ENCODE measurements at regions not wholly inside any gene's neighbourhood (a gene's known extent, or its start where the extent isn't known, plus 50 kb on each side); places are given as distances from the start of the nearest gene placed in this dataset.

GRCh38 chr15:53260647-53261046 lies 470.5 kb upstream of the ONECUT1 start (continued):
- TF ChIP-seq ZNF407 (IDR thresholded peaks at IDR 0.05; ENCODE audit: low read depth), result no peak

- no peak for FAIRE-seq
- TF ChIP-seq ZNF224 (CRISPR knock-in tag; IDR thresholded peaks at IDR 0.05), result no peak
- no peak for TF ChIP-seq GATA2 (CRISPR knock-in tag; IDR thresholded peaks at IDR 0.05)
- no peak for TF ChIP-seq SRSF7 (optimal IDR thresholded peaks at IDR 0.05; ENCODE audit: low read depth, low read length)
- TF ChIP-seq TEAD4 (IDR thresholded peaks at IDR 0.05; ENCODE audit: low read length), result no peak
- TF ChIP-seq TEAD4 (CRISPR knock-in tag; IDR thresholded peaks at IDR 0.05; ENCODE audit: borderline replicate concordance), result no peak
- TF ChIP-seq CCAR2 (IDR thresholded peaks at IDR 0.05; ENCODE audit: low read depth, low read length), result no peak
- TF ChIP-seq MCM7 (IDR thresholded peaks at IDR 0.05), result no peak
- no peak for TF ChIP-seq KDM4B (IDR thresholded peaks at IDR 0.05; ENCODE audit: borderline replicate concordance in 2 of 2, low read depth in 1 of 2)
- no peak for TF ChIP-seq RAD51 (IDR thresholded peaks at IDR 0.05; ENCODE audit: borderline replicate concordance, low read depth)
- no peak for TF ChIP-seq ZBTB5 (IDR thresholded peaks at IDR 0.05)
- no peak for TF ChIP-seq ZNF311 (CRISPR knock-in tag; IDR thresholded peaks at IDR 0.05)
- no peak for TF ChIP-seq FOXP1 (CRISPR knock-in tag; IDR thresholded peaks at IDR 0.05)
- no peak for TF ChIP-seq FIP1L1 (IDR thresholded peaks at IDR 0.05; ENCODE audit: low read depth, low read length, poor library complexity, severe bottlenecking)
Measured at GRCh38 chr15:53256457-53256856, 466.3 kb upstream of the ONECUT1 start.

More at GRCh38 chr15:53256457-53256856, 466.3 kb upstream of the ONECUT1 start:
- Histone ChIP-seq H3K4me3 (no peak overlapping the region), H3K4me2 (ENCODE audit: insufficient read depth, low read length) (no peak overlapping the region), H3K9me1 (ENCODE audit: control insufficient read depth, insufficient read depth, low read length) (no peaks in the 10 kb centered on the region), H3K4me1 (replicated peaks in 1 of 2; ENCODE audit: control insufficient read depth in 2 of 2, insufficient read depth in 2 of 2, low read length in 2 of 2) (no peaks in the 10 kb centered on the region), H3K79me2 (ENCODE audit: control insufficient read depth, insufficient read depth, low read length) (no peaks in the 10 kb centered on the region), H3K9me3 (replicated peaks; ENCODE audit: control insufficient read depth, insufficient read depth, low read depth, low read length) (no peaks in the 10 kb centered on the region), H3K9ac (ENCODE audit: insufficient read depth in 1 of 2, low read depth in 2 of 2, low read length in 2 of 2) (no peak overlapping the region), H4K20me1 (replicated peaks; ENCODE audit: control insufficient read depth, insufficient read depth, low read length) (no peaks in the 10 kb centered on the region), H3K36me3 (ENCODE audit: control insufficient read depth, insufficient read depth, low read length) (no peaks in the 10 kb centered on the region), H3K27ac (ENCODE audit: extremely low read depth, low read depth, low read length) (no peak overlapping the region), H3K27me3 (ENCODE audit: control insufficient read depth in 2 of 2, insufficient read depth in 2 of 2, low read length in 2 of 2) (no peaks in the 10 kb centered on the region), H2AFZ (ENCODE audit: low read depth, low read length) (no peak overlapping the region)
- no peak for DNase-seq (ENCODE audit: extremely low read depth in 1 of 4, low spot score in 3 of 4)
- BruUV-seq (replicated peaks), result no TSS peak
- ChIA-PET CTCF (ENCODE audit: low intra/inter-chr PET ratio) (no interaction called here), POLR2A (no interaction called here)
- 2% methylated on average over 4 of the region's 4 CpGs for WGBS (ENCODE audit: insufficient coverage, low coverage, missing lambda C conversion rate)
- in situ Hi-C loops (cut with MboI) (no loop called here), intact Hi-C loops (cut with micrococcal nuclease) (no loop called here)
- ATAC-seq, result no peak
